ENCODE measurements at regions not wholly inside any gene's neighbourhood (a gene's known extent, or its start where the extent isn't known, plus 50 kb on each side); places are given as distances from the start of the nearest gene placed in this dataset.
A peak's percentile ranks its signal among the peaks of the same experiment; 100 is the strongest.

GRCh38 chrX:121120690-121121605, 73.5 kb downstream of the GLUD2 start:
- no peak overlapping the region for H3K4me3 ChIP-seq (ENCODE audit: low read depth, low read length)
- no peak for DNase-seq (ENCODE audit: low read depth, low spot score)
- no peak for TF ChIP-seq CTCF (IDR thresholded peaks at IDR 0.05; ENCODE audit: low read depth, low read length)
- in situ Hi-C loops (cut with HindIII; ENCODE audit: low sequenced_read_pairs) = no loop called here

- TF ChIP-seq CTCF (IDR thresholded peaks at IDR 0.05; ENCODE audit: low read depth, low read length) = no peak
- DNase-seq (ENCODE audit: low read depth, low spot score) = no peak
- in situ Hi-C loops (cut with HindIII; ENCODE audit: low sequenced_read_pairs) = no loop called here
- H3K4me3 ChIP-seq (ENCODE audit: low read depth, low read length) = no peak overlapping the region
These were observed 74.9 kb downstream of the GLUD2 start for GRCh38 chrX:121122332-121122731.

- no peak overlapping the region for H3K4me3 ChIP-seq (ENCODE audit: low read depth, low read length)
- no peak for DNase-seq (ENCODE audit: low read depth, low spot score)
- in situ Hi-C loops (cut with HindIII; ENCODE audit: low sequenced_read_pairs) = no loop called here
- no peak for TF ChIP-seq CTCF (IDR thresholded peaks at IDR 0.05; ENCODE audit: low read depth, low read length)
These were observed 81.8 kb downstream of the GLUD2 start for GRCh38 chrX:121128925-121129877.

GRCh38 chrX:121132675-121133074, 85.3 kb downstream of the GLUD2 start:
- in situ Hi-C loops (cut with HindIII; ENCODE audit: low sequenced_read_pairs) = no loop called here
- DNase-seq (ENCODE audit: low read depth, low spot score) = no peak
- TF ChIP-seq CTCF (IDR thresholded peaks at IDR 0.05; ENCODE audit: low read depth, low read length) = no peak
- no peak overlapping the region for H3K4me3 ChIP-seq (ENCODE audit: low read depth, low read length)

GRCh38 chrX:121135488-121136207, 88.2 kb downstream of the GLUD2 start:
- no peak for TF ChIP-seq CTCF (IDR thresholded peaks at IDR 0.05; ENCODE audit: low read depth, low read length)
- in situ Hi-C loops (cut with HindIII; ENCODE audit: low sequenced_read_pairs) = no loop called here
- no peak overlapping the region for H3K4me3 ChIP-seq (ENCODE audit: low read depth, low read length)
- no peak for DNase-seq (ENCODE audit: low read depth, low spot score)

GRCh38 chrX:121146059-121146628, 98.7 kb downstream of the GLUD2 start:
- DNase-seq (ENCODE audit: low read depth, low spot score) = peak; percentile 18
- H3K4me3 ChIP-seq (ENCODE audit: low read depth, low read length) = no peak overlapping the region
- no peak for TF ChIP-seq CTCF (IDR thresholded peaks at IDR 0.05; ENCODE audit: low read depth, low read length)
- in situ Hi-C loops (cut with HindIII; ENCODE audit: low sequenced_read_pairs) = no loop called here
